GM19043 (cell line): ENCODE measurements at regions not wholly inside any gene's neighbourhood (a gene's known extent, or its start where the extent isn't known, plus 50 kb on each side); places are given as distances from the start of the nearest gene placed in this dataset.
"Not testable (repeated sequence)": the region's sequence is repeated elsewhere in the genome, so short reads cannot be mapped to it uniquely, and the experiment has no call there.

Source experiments
- ATAC-seq: cut with Tn5 transposase; IDR thresholded peaks from one replicate; pipeline ENCODE4 v1.9.1; 2021; ENCODE audit warnings: low read depth; ENCODE audit not compliant: unreplicated experiment

GRCh38 chr3:176655404-176656094, 541.7 kb downstream of the TBL1XR1 start:
- no peak for ATAC-seq

- ATAC-seq, result no peak
Measured at GRCh38 chr3:176651622-176652021, 545.7 kb downstream of the TBL1XR1 start.

- no peak for ATAC-seq
Measured at GRCh38 chr3:176650478-176650877, 546.8 kb downstream of the TBL1XR1 start.

GRCh38 chr3:176647987-176648386, 549.3 kb downstream of the TBL1XR1 start:
- ATAC-seq, result no peak

GRCh38 chr3:176633511-176633910, 563.8 kb downstream of the TBL1XR1 start:
- ATAC-seq, result no peak

GRCh38 chr3:176632925-176633324, 564.4 kb downstream of the TBL1XR1 start:
- ATAC-seq, result no peak

GRCh38 chr3:176631165-176631564, 566.1 kb downstream of the TBL1XR1 start:
- no peak for ATAC-seq

- no peak for ATAC-seq
Measured at GRCh38 chr3:176628101-176628639, 569.1 kb downstream of the TBL1XR1 start.

GRCh38 chr3:176623468-176624150, 573.7 kb downstream of the TBL1XR1 start:
- ATAC-seq, result no peak

GRCh38 chr3:176619833-176620232, 577.4 kb downstream of the TBL1XR1 start:
- no peak for ATAC-seq

GRCh38 chr3:176615826-176616225, 581.5 kb downstream of the TBL1XR1 start:
- no peak for ATAC-seq

- no peak for ATAC-seq
Measured at GRCh38 chr3:176611703-176612102, 585.6 kb downstream of the TBL1XR1 start.

- no peak for ATAC-seq
Measured at GRCh38 chr3:176609361-176609760, 587.9 kb downstream of the TBL1XR1 start.

GRCh38 chr3:176605553-176605952, 591.7 kb downstream of the TBL1XR1 start:
- not testable (repeated sequence) for ATAC-seq

- ATAC-seq, result no peak
Measured at GRCh38 chr3:176595307-176595706, 602.0 kb downstream of the TBL1XR1 start.

GRCh38 chr3:176590722-176591121, 606.6 kb downstream of the TBL1XR1 start:
- ATAC-seq, result no peak

GRCh38 chr3:176587089-176587488, 610.2 kb downstream of the TBL1XR1 start:
- ATAC-seq, result no peak

GRCh38 chr3:176584413-176585176, 612.7 kb downstream of the TBL1XR1 start:
- no peak for ATAC-seq

- ATAC-seq, result no peak
Measured at GRCh38 chr3:176583956-176584355, 613.3 kb downstream of the TBL1XR1 start.

- no peak for ATAC-seq
Measured at GRCh38 chr3:176581589-176581988, 615.7 kb downstream of the TBL1XR1 start.

- ATAC-seq, result peak; percentile 52
Measured at GRCh38 chr3:176579711-176580185, 617.5 kb downstream of the TBL1XR1 start.
